ENCODE measurements at regions not wholly inside any gene's neighbourhood (a gene's known extent, or its start where the extent isn't known, plus 50 kb on each side); places are given as distances from the start of the nearest gene placed in this dataset.

DNA sequence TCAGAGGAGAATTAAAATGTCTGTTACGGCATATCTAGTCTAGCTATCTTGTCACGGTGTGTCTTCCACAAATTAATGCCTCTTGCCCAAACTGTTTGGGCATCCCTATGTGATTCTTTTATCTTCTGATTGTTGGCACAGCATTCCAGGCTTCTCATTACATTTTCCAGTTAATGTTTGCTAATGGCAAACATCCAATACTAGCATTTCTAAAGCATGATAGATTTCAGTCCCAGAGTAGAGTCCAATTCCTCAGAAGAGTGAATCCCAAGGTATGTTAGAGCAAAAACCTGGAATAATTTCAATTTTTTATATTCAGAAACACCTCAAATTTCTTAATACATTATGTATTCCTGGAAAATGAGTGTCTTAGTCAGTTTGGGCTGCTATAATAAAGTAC lies 684.5 kb upstream of the SLITRK1 start:
- TF ChIP-seq, protein P1, sequence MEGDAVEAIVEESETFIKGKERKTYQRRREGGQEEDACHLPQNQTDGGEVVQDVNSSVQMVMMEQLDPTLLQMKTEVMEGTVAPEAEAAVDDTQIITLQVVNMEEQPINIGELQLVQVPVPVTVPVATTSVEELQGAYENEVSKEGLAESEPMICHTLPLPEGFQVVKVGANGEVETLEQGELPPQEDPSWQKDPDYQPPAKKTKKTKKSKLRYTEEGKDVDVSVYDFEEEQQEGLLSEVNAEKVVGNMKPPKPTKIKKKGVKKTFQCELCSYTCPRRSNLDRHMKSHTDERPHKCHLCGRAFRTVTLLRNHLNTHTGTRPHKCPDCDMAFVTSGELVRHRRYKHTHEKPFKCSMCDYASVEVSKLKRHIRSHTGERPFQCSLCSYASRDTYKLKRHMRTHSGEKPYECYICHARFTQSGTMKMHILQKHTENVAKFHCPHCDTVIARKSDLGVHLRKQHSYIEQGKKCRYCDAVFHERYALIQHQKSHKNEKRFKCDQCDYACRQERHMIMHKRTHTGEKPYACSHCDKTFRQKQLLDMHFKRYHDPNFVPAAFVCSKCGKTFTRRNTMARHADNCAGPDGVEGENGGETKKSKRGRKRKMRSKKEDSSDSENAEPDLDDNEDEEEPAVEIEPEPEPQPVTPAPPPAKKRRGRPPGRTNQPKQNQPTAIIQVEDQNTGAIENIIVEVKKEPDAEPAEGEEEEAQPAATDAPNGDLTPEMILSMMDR (IDR thresholded peaks at IDR 0.05; ENCODE audit: insufficient read depth, missing control alignments), result no peak
- no peak for FAIRE-seq
- no peak for DNase-seq (ENCODE audit: insufficient read length, low spot score)

GRCh38 chr13:84563611-84564010 lies 681.3 kb upstream of the SLITRK1 start:
- DNase-seq (ENCODE audit: insufficient read length, low spot score), result no peak
- TF ChIP-seq, protein P1 (IDR thresholded peaks at IDR 0.05; ENCODE audit: insufficient read depth, missing control alignments), result no peak
- FAIRE-seq, result no peak

GRCh38 chr13:84553227-84553626 lies 671.0 kb upstream of the SLITRK1 start:
- DNase-seq (ENCODE audit: insufficient read length, low spot score) (no peak), FAIRE-seq (no peak)
- TF ChIP-seq, protein P1 (IDR thresholded peaks at IDR 0.05; ENCODE audit: insufficient read depth, missing control alignments), result no peak

DNA sequence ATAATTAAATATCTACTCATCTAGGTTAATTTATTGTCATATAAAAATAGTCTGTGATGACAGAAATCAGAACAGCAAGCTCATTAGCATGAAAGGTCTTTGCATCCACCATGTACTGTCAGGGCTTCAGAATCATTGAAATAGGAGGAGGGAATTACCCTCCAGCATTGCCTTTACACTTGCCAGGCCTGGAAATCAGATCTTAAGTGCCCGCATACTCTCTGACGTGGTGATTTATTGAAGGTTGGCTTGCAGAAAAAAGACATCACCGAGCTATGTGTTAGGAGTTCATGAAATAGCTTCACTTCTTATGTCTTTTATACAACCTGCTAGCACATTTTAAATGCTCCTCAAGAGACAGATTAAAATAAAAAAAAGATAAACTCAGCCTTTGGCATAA lies 661.7 kb upstream of the SLITRK1 start:
- FAIRE-seq, result no peak
- TF ChIP-seq, protein P1 (IDR thresholded peaks at IDR 0.05; ENCODE audit: insufficient read depth, missing control alignments), result no peak

GRCh38 chr13:84542348-84542747 lies 660.1 kb upstream of the SLITRK1 start:
- TF ChIP-seq, protein P1 (IDR thresholded peaks at IDR 0.05; ENCODE audit: insufficient read depth, missing control alignments), result no peak
- FAIRE-seq, result no peak
- no peak for DNase-seq (ENCODE audit: insufficient read length, low spot score)

More for the DNA sequence above, 661.7 kb upstream of the SLITRK1 start:
- no peak for DNase-seq (ENCODE audit: insufficient read length, low spot score)

DNA sequence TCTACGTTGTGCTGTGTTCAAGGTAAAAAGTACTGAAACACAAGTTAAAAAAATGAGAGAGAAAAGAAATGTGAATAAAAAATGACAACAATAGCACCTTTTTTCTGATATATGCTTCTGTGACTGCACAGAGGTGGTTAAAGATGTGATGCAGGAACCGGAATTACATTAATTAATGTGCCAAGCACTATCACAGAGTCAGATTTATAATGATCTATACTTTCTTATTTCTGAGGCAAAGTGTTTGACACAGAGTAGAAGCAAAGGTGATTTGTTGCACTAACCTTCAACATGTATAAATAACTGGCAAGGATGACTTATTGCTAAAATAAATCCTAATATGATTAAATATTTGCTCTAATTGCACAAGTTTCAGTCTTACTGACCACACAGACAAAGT lies 654.6 kb upstream of the SLITRK1 start:
- FAIRE-seq (no peak), DNase-seq (ENCODE audit: insufficient read length, low spot score) (no peak)
- TF ChIP-seq, protein P1 (IDR thresholded peaks at IDR 0.05; ENCODE audit: insufficient read depth, missing control alignments), result no peak

- DNase-seq (ENCODE audit: insufficient read length, low spot score) (no peak), FAIRE-seq (no peak)
- TF ChIP-seq, protein P1 (IDR thresholded peaks at IDR 0.05; ENCODE audit: insufficient read depth, missing control alignments), result no peak
These were observed 646.3 kb upstream of the SLITRK1 start for GRCh38 chr13:84528408-84529070.
